Naive B cell (primary cell): ENCODE measurements at regions not wholly inside any gene's neighbourhood (a gene's known extent, or its start where the extent isn't known, plus 50 kb on each side); places are given as distances from the start of the nearest gene placed in this dataset.
"Not testable (repeated sequence)": the region's sequence is repeated elsewhere in the genome, so short reads cannot be mapped to it uniquely, and the experiment has no call there.

ENCODE experiments used
- ATAC-seq, 2 donors: fragments of 150-1000 bp; cut with Tn5 transposase; 2 replicates each; pipeline ENCODE4 v1.10.0; 2021; ENCODE audit warnings: low read depth in 2 of 2, mild to moderate bottlenecking in 2 of 2, moderate library complexity in 2 of 2
- DNase-seq: peaks from one replicate; pipeline ENCODE4 v3.0.0; 2022
- H3K27ac Mint-ChIP-seq, 6 donors: one replicate each; pipeline ENCODE4 v1.8.0; 2020 to 2022; ENCODE audit warnings: mild to moderate bottlenecking in 6 of 6, mixed read lengths in 6 of 6, moderate library complexity in 5 of 6, inconsistent platforms in 2 of 6
- H3K27me3 Mint-ChIP-seq, 3 donors: one replicate each; pipeline ENCODE4 v1.8.0; 2021 to 2022; ENCODE audit warnings: mixed read lengths in 3 of 3, mild to moderate bottlenecking in 1 of 3
- H3K36me3 Mint-ChIP-seq, 2 donors: one replicate each; pipeline ENCODE4 v1.8.0; 2020 to 2022; ENCODE audit warnings: mixed read lengths in 2 of 2, inconsistent platforms in 1 of 2, mild to moderate bottlenecking in 1 of 2
- H3K4me1 Mint-ChIP-seq, 3 donors: one replicate each; pipeline ENCODE4 v1.8.0; 2020 to 2022; ENCODE audit warnings: mixed read lengths in 3 of 3, inconsistent platforms in 1 of 3, mild to moderate bottlenecking in 1 of 3, moderate library complexity in 1 of 3
- H3K4me3 Mint-ChIP-seq, 8 donors: one replicate each; pipeline ENCODE4 v1.8.0; 2020 to 2022; ENCODE audit warnings: mild to moderate bottlenecking in 8 of 8, mixed read lengths in 8 of 8, moderate library complexity in 8 of 8, inconsistent platforms in 2 of 8
- H3K9me3 Mint-ChIP-seq, 7 donors: one replicate each; pipeline ENCODE4 v1.8.0; 2020 to 2022; ENCODE audit warnings: mixed read lengths in 7 of 7, mild to moderate bottlenecking in 5 of 7, inconsistent platforms in 2 of 7, moderate library complexity in 1 of 7

- H3K36me3 Mint-ChIP-seq, result no peaks in the 10 kb centered on the region
- H3K9me3 Mint-ChIP-seq, result peaks cover 0 to 3% (median 3%) of the 10 kb centered on the region in 7 donors
- no peak overlapping the region for H3K4me3 Mint-ChIP-seq
- no peak overlapping the region for H3K27ac Mint-ChIP-seq
- DNase-seq, result no peak
- H3K27me3 Mint-ChIP-seq, result no peaks in the 10 kb centered on the region
- no peaks in the 10 kb centered on the region for H3K4me1 Mint-ChIP-seq
- no peak for ATAC-seq
These were observed 524.2 kb upstream of the LMCD1 start for GRCh38 chr3:7977245-7978086.

DNA sequence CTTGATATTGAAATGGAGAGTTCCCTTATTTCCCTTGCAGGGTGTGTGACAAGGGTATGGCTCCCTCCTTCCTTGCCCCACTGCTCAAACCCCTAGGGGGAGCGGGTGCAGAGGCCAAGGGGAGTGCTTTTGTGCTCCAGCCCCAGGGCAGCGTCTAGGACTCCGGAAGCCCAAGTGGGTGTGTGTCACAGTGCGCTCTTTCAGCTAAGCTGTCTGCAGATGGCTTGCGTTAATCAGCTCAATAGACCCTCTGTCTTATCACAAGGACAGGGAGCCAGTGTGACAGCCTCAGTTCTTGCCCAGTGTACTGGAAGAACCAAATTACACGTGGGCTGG is 523.6 kb upstream of the LMCD1 start:
- no peak for ATAC-seq
- Mint-ChIP-seq H3K36me3 (no peaks in the 10 kb centered on the region), H3K4me1 (no peaks in the 10 kb centered on the region), H3K9me3 (peaks cover 0 to 3% (median 3%) of the 10 kb centered on the region in 7 donors), H3K4me3 (no peak overlapping the region), H3K27ac (no peak overlapping the region), H3K27me3 (no peaks in the 10 kb centered on the region)
- DNase-seq, result no peak

- H3K9me3 Mint-ChIP-seq, result peaks cover 0 to 14% (median 3%) of the 10 kb centered on the region in 7 donors
- no peaks in the 10 kb centered on the region for H3K36me3 Mint-ChIP-seq
- H3K27ac Mint-ChIP-seq, result no peak overlapping the region
- no peak for DNase-seq
- ATAC-seq, result no peak
- H3K27me3 Mint-ChIP-seq, result no peaks in the 10 kb centered on the region
- no peaks in the 10 kb centered on the region for H3K4me1 Mint-ChIP-seq
- no peak overlapping the region for H3K4me3 Mint-ChIP-seq
These were observed 519.5 kb upstream of the LMCD1 start for GRCh38 chr3:7982126-7982525.

- Mint-ChIP-seq H3K4me3 (no peak overlapping the region), H3K27ac (no peak overlapping the region), H3K9me3 (peaks cover 0 to 14% (median 5%) of the 10 kb centered on the region in 7 donors), H3K27me3 (no peaks in the 10 kb centered on the region), H3K4me1 (no peaks in the 10 kb centered on the region), H3K36me3 (no peaks in the 10 kb centered on the region)
- ATAC-seq (no peak), DNase-seq (no peak)
These were observed 502.2 kb upstream of the LMCD1 start for GRCh38 chr3:7999384-7999783.

- Mint-ChIP-seq H3K27ac (no peak overlapping the region), H3K27me3 (no peaks in the 10 kb centered on the region), H3K9me3 (peaks cover 0 to 14% (median 3%) of the 10 kb centered on the region in 7 donors), H3K4me3 (peak overlapping the region in 1 of 8 donors; percentile 42), H3K36me3 (no peaks in the 10 kb centered on the region), H3K4me1 (no peaks in the 10 kb centered on the region)
- DNase-seq, result no peak
- ATAC-seq, result no peak
These were observed 500.3 kb upstream of the LMCD1 start for GRCh38 chr3:8001307-8001706.

GRCh38 chr3:8001712-8002111 is 499.9 kb upstream of the LMCD1 start:
- Mint-ChIP-seq H3K36me3 (no peaks in the 10 kb centered on the region), H3K9me3 (peaks cover 0 to 14% (median 3%) of the 10 kb centered on the region in 7 donors), H3K4me1 (no peaks in the 10 kb centered on the region), H3K27me3 (no peaks in the 10 kb centered on the region), H3K4me3 (no peak overlapping the region), H3K27ac (no peak overlapping the region)
- no peak for ATAC-seq
- no peak for DNase-seq

DNA sequence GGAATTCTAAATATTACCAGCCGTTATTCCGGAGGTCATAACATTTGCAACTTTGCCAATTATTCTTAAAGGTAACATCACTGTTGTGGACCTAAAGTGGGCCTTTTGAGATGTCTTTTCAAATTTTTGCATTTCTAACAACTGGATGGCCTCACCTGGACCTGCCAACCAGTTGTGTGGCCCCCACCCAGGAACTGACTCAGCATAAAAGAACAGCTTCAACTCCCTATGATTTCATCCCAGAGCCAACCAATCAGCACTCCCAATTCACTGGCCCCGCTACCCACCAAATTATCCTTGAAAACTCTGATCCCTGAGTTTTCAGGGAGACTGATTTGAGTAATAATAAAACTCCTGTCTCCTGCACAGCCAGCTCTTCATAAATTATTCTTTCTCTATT is 489.7 kb upstream of the LMCD1 start:
- Mint-ChIP-seq H3K9me3 (peaks cover 4 to 18% (median 8%) of the 10 kb centered on the region in 7 donors), H3K27me3 (no peaks in the 10 kb centered on the region), H3K4me1 (no peaks in the 10 kb centered on the region), H3K4me3 (no peak overlapping the region), H3K36me3 (no peaks in the 10 kb centered on the region), H3K27ac (no peak overlapping the region)
- ATAC-seq (no peak), DNase-seq (no peak)

DNA sequence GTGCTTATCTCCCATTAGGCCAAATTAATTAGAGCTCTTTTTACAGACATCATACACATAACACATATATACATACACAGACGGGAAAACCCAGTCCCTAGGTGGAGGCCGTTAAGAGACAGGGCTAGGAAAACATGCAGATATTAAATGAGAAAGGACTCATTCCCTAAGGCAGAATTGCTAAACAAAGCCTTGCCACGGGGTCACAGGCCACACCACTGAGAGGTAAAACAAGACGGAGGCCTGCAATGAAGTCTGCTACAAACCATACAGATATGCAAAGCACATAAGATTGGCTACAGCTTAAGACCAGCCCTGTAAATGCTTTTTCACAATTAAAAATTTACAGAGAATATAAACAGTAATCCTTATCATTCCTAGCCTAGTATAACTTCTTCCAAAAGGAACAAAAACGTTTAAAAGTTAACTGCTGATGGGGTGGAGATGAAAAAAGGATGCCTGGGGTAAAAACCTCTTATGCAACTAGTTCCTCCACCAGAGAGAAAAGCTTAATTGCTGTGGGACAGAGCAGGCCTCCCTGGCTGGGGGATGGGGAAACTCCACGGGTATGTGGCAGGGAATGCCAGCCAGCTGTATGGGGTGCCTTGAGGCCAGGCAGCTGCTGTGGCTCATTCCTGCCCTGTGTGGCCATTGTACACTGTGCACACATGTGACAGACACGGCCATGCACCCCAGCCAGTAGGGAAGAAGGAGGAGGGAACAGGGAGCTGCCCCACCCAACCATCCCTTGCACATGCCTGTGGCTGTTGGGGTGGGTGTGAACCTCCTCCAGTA is 481.4 kb upstream of the LMCD1 start:
- no peak overlapping the region for H3K4me3 Mint-ChIP-seq
- peaks cover 2 to 38% (median 23%) of the 10 kb centered on the region in 7 donors for H3K9me3 Mint-ChIP-seq
- no peaks in the 10 kb centered on the region for H3K27me3 Mint-ChIP-seq
- H3K4me1 Mint-ChIP-seq, result no peaks in the 10 kb centered on the region
- no peaks in the 10 kb centered on the region for H3K36me3 Mint-ChIP-seq
- no peak for DNase-seq
- no peak overlapping the region for H3K27ac Mint-ChIP-seq
- ATAC-seq, result no peak

GRCh38 chr3:8027954-8028353 is 473.7 kb upstream of the LMCD1 start:
- Mint-ChIP-seq H3K27me3 (no peaks in the 10 kb centered on the region), H3K4me3 (no peak overlapping the region), H3K9me3 (peaks cover 4 to 27% (median 7%) of the 10 kb centered on the region in 7 donors), H3K4me1 (no peaks in the 10 kb centered on the region), H3K27ac (no peak overlapping the region), H3K36me3 (no peaks in the 10 kb centered on the region)
- ATAC-seq (no peak), DNase-seq (no peak)

- H3K27ac Mint-ChIP-seq, result no peak overlapping the region
- no peaks in the 10 kb centered on the region for H3K27me3 Mint-ChIP-seq
- no peaks in the 10 kb centered on the region for H3K36me3 Mint-ChIP-seq
- H3K4me1 Mint-ChIP-seq, result no peaks in the 10 kb centered on the region
- ATAC-seq, result no peak
- H3K9me3 Mint-ChIP-seq, result peaks cover 0 to 21% (median 2%) of the 10 kb centered on the region in 7 donors
- DNase-seq, result no peak
- no peak overlapping the region for H3K4me3 Mint-ChIP-seq
These were observed 451.3 kb upstream of the LMCD1 start for GRCh38 chr3:8050283-8050682.

DNA sequence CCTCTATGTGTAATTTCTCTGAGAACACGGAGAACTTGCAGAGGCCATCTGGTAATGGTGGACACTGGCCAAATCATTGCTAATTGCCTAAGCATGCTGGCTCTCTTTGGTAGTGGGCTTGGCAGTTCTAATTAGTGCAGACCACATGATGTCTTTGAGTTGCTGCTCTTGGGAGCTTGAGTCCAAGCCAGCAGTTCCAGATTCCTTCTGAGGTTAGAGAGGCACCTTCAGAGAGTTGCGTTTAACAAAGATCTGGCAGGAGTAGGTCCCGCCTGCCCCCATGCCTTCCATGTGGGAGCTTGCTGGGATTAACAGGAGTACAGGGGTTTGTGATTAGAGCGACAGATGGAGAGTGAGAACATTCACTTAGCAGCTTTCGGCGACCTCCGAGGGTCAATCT is 449.0 kb upstream of the LMCD1 start:
- no peaks in the 10 kb centered on the region for H3K4me1 Mint-ChIP-seq
- peaks cover 0 to 21% (median 5%) of the 10 kb centered on the region in 7 donors for H3K9me3 Mint-ChIP-seq
- no peak overlapping the region for H3K4me3 Mint-ChIP-seq
- no peaks in the 10 kb centered on the region for H3K27me3 Mint-ChIP-seq
- H3K27ac Mint-ChIP-seq, result no peak overlapping the region
- DNase-seq (no peak), ATAC-seq (no peak)
- no peaks in the 10 kb centered on the region for H3K36me3 Mint-ChIP-seq

DNA sequence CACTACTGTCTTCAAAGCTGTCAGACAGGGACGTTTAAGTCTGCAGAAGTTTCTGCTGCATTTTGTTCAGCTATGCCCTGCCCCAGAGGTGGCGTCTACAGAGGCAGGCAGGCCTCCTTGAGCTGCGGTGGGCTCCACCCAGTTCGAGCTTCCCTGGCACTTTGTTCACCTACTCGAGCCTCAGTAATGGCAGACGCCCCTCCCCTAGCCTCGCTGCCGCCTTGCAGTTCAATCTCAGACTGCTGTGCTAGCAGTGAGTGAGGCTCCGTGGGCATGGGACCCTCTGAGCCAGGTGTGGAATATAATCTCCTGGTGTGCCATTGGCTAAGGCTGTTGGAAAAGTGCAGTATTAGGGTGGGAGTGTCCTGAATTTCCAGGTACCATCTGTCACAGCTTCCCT is 433.5 kb upstream of the LMCD1 start:
- not testable (repeated sequence) for H3K4me1 Mint-ChIP-seq, H3K27me3 Mint-ChIP-seq, DNase-seq, H3K27ac Mint-ChIP-seq, H3K4me3 Mint-ChIP-seq, H3K36me3 Mint-ChIP-seq, ATAC-seq
- peaks cover 0 to 13% (median 6%) of the 10 kb centered on the region in 7 donors for H3K9me3 Mint-ChIP-seq

DNA sequence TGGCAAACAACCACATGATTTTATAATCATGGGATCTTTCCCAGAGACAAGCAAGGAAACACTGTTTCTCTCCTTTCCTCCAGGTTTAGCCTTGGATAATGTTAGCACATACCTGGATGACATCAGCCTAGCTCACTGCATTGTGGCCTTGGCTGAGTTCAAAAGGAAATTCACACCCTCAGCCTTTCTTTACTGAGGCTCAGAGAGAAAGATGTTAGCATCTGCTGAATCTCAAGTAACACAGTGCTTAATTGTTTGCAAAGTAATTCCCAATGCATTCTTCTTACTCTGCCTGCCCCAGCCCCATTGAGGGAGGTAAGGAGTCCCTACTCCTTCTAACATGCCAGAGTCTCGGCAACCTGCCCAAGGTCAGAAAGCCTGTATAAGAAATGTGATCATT is 432.2 kb upstream of the LMCD1 start:
- ATAC-seq (no peak), DNase-seq (no peak)
- no peaks in the 10 kb centered on the region for H3K36me3 Mint-ChIP-seq
- H3K9me3 Mint-ChIP-seq, result peaks cover 0 to 11% (median 3%) of the 10 kb centered on the region in 7 donors
- no peak overlapping the region for H3K27ac Mint-ChIP-seq
- H3K4me1 Mint-ChIP-seq, result no peaks in the 10 kb centered on the region
- H3K27me3 Mint-ChIP-seq, result no peaks in the 10 kb centered on the region
- H3K4me3 Mint-ChIP-seq, result no peak overlapping the region

- Mint-ChIP-seq H3K27ac (no peak overlapping the region), H3K4me3 (no peak overlapping the region), H3K27me3 (no peaks in the 10 kb centered on the region), H3K9me3 (peaks cover 0 to 9% (median 3%) of the 10 kb centered on the region in 7 donors), H3K36me3 (no peaks in the 10 kb centered on the region), H3K4me1 (no peaks in the 10 kb centered on the region)
- ATAC-seq, result no peak
- no peak for DNase-seq
These were observed 431.6 kb upstream of the LMCD1 start for GRCh38 chr3:8070011-8070410.
